ENCODE measurements at regions not wholly inside any gene's neighbourhood (a gene's known extent, or its start where the extent isn't known, plus 50 kb on each side); places are given as distances from the start of the nearest gene placed in this dataset.

DNA sequence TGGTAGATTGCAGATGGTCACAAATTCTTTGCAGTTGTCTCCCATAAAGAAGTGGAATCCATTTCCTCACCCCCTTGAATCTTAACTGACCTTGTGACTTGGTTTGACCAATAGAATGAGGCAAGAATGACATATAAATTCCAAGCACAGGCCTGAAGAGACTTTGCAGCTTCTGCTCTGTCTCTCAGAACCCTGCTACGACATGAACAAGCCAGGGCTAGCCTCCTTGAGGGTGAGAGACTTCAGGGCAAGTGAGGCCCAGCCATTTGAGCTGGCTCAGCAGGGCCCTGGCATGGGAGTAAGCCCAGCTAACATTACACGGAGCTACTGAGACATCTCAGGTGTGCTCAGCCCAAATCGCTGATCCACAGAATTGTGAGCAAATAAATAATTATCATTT, 216.3 kb upstream of the MAN1A1 start:
- no peak for DNase-seq

DNA sequence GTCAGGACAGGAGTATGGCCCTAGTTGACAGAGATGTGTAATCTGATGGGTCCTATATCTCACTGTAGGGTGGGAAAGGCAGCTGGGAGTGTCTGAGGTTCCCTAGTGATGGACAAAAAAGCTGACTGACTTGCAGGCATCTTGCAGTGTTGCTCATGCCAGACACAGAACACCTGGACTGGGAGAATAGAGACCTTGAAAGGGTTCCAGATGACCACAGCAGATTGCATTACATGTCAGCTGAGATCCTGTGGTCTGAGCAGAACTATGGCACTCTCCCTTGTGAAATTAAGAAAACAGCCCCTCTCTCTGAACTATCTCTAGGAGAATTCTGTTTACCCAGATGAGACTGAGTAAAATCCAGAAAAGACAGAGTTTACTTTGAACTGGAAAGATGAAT, 212.6 kb upstream of the MAN1A1 start:
- no peak for DNase-seq

DNA sequence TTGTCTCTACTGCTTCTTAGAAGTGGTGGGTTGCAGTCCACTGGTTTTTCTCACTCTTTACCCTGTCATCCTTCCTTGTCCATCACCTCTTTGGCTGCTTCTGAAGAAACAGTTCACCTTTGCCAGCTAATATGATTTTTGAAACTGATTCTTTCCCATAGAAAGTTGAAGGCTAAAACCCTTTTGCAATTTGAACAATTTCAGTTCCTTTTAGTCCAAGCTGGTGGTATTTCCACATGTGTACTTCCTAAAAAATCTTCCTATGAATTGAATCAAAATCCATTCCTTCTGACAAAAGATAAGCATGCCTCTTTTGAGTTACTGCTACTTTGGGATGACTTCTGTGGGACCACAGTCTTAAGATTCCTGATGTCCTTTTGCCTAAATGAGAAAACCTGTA, 210.0 kb upstream of the MAN1A1 start:
- no peak for DNase-seq

DNA sequence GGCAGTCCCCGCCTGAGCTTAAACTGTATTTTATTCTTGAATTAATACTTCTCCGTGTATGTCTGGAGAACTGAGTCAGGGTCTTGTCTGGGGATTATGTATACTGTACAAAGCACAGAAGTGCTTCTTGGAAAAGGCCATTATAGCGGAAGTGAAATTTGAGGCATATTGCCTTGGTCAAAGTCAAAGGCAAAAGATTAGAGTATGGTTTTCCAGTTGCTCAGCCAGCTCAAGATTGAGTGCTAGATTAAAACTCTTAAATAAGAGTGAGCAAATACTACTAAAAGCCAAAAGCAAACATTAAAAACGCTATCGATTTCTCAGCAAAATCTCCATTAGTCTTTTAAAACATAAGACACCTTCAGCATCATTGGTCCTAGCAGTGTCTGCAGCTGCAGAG, 207.7 kb upstream of the MAN1A1 start:
- no peak for DNase-seq

DNA sequence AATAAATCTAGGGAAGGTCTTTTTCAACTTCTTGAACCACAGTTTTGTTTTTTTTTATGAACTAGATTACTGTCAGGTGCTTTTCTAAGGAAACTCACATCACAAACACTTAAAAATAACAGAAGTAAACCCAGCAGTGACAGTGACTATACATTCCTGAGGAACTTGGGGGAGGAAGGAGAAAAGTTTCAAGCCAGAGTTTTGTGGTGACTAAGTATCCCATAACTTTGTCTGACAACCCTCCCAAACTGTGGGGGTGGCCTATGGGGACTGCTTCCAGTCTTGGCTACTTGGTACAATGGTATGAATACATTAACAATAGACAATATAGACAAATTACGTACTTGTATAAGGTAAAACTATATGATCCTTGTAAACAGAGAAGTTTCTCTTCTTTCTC, 202.5 kb upstream of the MAN1A1 start:
- no peak for DNase-seq

DNA sequence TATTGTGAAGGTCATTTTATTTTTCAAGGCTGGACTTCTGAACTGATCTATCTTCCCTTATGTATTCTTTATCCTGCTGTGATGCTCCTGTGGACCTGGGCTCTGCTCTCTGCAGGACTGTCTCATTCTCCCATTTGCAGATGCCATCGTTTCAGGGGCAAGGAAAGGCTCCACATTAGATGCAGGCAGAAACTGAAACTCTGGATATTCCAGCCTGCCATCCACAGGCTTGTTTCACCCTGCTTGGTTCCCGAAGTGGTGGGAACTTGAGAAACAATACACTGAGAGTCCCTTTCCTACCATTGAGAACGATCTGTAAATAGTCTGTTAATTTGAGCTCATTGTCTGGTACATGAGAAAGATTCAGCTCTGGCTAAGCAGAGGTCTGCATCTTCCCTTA, 197.5 kb upstream of the MAN1A1 start:
- no peak for DNase-seq

DNA sequence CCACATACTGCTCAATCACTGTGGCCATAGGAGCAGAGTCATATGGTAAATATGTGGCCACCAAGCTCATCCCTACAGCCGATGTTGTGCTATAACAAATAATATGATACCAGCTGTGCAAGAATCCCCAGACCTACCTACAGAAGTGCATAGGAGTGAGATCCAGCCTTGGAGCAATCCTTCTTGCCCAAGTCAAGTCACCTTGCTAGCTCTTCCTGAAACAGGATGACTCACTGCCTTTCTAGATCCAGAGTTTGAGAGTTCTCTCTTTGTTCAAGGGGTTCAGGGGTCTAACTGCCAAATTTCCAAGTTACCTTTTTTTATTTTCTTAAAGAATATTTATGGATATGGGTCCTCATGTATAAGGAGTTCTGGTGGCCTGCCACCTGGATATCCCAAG, 195.7 kb upstream of the MAN1A1 start:
- DNase-seq = no peak

DNA sequence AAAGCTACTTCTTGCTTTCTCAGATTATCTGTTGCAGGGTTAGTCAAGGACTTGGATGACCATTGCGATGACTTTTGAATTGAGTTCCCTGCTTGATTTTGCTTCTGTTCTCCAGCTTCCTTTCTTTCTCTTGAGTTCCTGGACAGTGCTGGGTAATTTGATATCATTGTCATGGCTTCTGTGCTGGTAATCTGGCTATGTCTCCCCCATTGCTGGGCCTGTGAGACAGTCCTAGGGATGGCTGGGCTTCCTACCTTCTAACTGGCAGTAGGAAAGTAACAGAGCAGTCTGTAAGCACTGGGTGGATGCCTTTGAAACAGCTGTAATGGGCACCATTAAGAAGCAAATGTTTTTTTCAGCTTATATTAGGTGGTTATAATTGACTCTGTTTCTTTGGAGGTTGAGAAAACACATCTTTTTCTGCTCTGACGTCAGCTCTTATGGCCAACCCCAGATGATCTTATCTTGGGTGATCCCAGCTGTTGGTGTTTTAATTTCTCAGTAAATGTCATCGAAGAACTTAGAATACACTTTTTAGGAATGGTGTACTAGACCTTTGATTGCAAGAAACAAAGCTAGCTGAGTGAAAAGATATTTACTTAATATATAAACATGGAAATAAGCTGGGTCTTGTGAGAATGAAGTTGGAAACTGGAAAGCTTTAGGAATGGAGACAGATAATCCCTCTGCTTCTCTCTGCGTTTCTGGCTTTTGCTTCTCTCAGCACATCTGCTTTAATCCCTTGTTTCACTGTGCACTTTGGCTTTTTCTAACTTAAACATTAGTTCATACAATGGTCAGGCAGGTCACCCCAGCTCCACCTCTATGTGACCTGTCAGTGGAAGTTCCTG, 195.0 kb upstream of the MAN1A1 start:
- no peak for DNase-seq

DNA sequence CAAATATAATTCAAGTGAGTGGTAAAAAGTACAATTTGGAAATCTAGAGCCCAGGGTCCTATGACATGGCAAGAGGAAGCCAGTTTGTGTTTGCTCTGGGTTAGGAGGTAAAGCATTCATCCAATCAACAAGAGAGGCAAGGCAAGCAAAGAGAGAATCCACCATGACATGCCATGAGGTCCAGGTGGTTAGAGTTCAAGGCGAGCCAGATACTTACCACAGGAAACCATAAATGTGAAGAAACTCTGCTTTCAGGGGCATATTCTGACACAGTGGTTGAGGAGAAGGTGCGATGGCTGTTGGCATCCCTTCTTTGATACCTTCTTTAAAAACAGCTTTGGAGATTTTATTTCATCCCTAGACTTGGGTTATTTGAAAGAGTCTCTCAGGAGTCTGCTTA, 193.8 kb upstream of the MAN1A1 start:
- no peak for DNase-seq

DNA sequence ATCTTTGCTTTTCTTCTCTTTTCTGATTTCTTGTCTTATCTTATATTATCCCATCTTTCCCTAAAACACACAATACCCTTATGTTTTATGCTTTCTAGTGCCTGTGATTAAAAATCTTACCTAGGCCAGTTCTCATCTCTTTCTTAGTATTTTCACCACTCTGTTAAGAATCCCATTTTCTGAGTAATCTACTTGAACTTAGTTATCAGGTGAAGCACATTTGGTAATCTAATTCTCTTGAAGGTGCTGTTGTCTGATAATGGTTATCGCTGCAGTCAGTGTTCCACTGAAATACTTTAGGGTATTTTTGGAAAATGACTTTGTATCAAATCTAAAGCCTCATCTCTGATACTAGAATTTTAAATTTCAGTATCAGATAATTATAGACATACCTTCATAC, 192.5 kb upstream of the MAN1A1 start:
- DNase-seq = no peak

DNA sequence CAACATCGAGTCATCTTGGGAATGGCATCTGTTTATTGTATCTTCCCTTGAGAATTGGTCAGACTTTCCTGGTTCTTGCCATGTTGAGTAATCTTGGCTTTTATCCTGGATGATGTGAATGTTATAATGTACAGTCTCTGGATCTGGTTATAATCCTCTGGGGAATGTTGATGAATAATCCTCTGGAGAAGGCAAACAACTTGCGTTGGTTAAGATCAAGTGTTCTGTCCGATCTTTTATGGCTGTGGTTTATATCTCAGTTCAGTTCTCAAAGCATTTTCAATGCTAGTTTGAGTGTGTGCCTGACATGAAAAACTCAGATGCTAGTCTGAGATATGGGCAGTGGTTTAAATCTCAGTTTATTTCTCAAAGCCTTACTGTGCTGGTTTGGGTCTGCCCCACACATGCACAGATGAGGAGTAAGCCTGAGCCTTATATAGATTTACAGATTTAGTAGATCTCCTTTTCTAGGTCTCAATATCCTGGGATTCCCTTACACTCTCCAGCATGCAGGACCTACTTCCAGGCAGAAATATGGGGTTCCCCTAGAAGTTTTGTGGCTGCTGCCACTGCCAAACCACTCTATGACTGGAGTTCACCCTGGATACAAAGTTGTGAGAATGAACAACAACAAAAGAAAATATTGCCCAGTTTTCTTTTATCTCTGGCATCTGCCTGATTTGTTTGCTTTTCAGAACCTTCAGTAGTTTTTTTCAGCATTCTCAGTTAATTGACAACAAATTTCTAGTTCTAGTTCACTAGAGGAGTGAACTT, 191.8 kb upstream of the MAN1A1 start:
- DNase-seq = peak in 1 of 2 experiments; percentile 44

DNA sequence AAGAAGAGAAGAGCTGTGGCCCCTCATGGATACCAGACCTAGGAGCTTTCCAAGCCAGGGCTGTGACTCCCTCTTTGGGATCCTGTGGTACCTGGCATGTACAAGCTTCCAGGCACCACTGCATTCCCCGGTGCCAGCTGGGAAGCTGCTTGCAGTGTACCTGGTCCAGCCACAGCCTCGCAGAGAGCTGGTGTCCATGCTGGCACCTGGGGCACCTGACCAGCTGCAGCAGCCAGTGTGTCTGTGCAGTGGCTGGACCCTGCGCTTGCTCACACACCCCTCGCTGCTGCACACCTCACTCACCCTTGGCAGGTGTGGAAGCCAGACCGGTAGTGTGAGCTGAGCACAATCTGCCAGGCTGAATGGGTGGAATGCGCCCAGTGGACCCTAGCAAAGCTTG, 190.9 kb upstream of the MAN1A1 start:
- DNase-seq = no peak

DNA sequence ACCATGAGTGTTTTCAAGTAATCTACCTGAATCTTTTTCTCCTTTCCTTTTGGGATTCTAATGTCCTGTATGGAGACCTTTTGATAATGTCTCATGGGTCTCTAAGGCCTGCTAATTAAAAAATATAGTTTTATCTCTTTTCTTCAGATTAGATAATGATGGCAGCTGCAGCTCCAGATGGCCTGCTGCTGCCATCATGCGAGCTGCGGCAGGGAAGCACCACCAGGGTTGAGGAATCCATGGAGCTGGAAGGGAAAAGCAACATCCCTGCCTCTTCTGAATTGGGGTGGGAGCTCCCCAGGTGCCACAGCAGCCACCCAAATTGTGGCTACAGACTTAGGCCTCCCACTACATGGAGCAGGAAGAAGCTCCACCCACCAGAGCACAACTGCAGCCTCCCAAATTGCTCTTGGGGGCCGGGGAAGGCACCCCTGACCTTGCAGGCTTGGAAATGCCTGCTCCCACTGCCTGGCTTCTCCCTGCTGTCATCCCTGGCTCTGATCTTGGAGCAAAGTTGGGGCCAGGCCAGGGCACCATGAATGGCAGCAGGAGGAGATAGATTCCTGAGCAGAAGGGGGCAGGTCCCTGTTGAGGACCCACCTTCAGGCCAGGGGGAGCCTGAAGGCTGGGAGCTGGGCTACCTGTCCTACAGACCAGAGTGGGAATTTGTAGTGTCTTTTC, 189.6 kb upstream of the MAN1A1 start:
- DNase-seq = no peak

DNA sequence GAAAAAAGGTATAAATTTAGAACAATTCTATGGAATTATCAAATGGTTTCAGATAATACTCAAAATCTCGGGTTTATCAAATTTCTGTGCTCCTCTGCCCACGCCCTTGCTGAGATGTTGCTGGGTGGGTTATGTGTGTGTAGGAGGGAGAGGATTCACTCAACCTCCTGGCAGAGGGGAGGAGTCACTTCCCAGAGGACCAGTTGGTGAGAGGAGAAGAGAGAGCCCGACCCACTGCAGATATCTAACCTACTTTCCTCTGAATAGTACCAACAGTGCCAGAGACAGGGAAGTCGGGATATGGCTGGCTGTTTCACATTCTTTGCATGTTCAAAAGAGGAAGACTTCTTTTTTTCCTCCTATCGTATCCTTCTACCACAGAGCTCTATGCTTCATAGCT, 187.1 kb upstream of the MAN1A1 start:
- no peak for DNase-seq

DNA sequence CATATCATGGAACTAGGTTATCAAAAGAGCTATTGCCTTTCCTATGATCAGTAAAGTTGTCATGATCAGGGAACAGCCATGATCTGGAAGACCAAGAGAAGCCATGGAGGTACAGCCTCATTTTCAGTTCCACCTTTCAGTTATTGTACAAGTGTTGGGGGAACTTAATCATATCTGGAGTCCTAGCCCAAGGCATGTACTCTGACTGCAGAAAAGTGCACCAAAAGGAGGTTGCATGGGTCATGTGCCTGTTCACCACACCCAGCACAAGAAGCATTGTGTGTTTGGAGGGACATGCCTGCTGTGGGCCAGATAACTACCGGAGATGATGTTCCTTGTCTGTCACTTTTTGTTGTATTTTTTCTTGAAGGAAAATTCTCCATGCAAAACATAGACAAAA, 185.8 kb upstream of the MAN1A1 start:
- DNase-seq = no peak

DNA sequence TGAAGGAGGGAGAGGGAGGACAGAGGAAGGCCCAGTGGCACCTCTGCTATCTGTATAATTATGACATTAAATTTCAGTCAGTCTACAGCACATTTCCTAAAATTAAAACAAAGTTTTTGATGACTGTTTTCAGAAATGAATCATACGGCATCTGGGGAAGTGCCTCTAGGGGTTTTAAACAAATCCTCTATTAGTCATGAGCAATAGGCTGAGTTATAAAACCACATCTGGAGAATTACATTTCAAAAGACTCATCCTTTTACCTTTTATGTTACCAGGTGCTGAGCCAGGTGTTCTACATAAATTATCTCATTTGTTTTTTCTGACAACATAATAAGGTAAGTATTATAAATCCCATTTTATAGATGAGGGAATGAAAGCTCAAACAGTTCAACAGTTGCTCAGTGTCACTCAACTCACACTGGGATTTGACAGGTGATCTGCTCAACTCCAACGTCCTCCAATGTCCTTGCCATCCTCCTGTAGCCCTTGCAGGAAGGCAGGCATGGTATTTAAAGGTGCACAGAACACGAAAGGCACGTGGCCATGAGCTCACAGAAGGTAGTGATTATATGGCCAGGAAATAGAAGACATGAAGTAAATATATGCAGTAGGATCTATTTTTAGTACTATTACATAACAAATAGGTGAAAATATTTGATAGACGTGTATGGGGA, 184.2 kb upstream of the MAN1A1 start:
- no peak for DNase-seq

DNA sequence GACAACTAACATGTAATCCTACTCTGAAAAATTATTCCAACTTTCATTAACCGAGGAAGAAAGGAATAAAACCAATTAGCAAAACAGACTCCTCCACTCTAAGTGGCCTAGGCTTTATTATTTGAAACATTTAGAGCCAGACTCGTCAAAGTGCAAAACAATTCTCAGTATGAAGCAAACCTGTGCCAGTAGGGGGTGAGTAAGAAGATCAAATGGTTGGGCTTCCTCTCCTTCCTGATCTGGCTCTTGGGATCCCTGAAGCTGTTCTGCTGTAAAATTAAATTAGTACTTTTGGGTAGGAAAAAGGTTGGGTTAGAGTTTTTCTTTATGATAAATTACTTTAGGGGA, 177.6 kb upstream of the MAN1A1 start:
- no peak for DNase-seq

DNA sequence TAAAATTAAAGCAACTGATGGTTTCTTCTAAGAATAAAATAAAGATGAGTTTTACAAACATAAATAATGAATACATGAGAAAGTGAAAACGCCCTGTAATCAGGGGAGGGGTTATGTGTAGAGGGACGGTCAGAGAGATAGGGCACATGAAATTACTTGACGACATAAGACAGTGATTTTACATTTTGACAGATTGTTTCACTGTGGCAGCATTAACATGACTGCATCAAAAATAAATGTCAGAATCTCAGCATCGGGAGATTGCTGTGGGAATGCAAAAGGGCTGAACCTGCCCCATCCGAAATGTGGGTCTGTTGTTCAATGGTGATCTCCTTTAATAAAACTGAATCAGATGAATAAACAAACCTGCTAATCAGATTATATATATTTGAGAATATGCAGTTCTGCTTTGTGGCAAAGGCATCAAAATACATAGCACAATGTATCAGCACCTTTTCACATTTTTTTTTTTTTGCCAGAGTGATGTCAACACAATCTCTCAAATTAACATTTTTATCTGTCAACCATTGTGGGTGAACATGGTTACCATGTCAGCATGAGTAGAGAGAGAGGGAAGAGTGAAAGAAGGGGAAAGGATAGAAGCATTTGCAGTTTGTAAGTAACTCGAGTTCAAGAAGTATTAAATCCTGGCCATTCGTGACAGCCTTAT, 177.1 kb upstream of the MAN1A1 start:
- no peak for DNase-seq

DNA sequence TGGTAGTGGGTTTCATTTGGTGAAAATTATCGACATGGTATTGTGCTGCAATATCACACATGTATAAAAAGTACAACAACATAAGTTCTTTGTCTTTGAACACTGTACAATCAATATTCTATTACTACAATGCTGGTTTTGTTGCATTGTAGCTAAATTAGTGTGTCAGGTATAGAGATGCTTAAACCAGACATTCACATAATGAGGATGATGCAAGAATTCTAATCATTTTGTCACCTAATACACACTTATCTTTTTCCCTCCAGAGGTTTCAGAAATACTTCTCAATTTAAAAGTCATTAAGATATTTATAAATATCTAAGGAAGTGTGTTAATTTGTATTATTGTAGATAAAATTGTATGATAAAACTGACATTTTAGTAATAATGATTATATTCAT, 174.8 kb upstream of the MAN1A1 start:
- DNase-seq = no peak

DNA sequence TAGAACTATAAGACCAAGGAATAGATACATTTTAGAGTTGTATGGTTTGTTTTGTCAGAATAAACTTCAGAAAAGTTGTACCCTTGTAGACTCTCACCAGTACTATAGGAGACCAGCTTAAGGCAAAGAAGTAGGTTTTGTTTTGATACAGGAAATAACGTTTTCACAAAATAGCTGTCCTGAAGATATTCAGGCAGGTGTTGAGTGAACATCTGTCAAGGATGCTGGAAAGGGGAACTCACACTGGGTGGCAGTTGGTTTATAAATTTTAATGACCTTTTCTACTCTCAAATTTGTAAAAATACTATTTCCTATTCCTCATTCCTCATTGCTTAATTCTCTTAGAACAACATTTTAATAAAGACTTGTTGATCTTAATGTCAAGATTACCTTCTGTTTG, 174.0 kb upstream of the MAN1A1 start:
- no peak for DNase-seq

DNA sequence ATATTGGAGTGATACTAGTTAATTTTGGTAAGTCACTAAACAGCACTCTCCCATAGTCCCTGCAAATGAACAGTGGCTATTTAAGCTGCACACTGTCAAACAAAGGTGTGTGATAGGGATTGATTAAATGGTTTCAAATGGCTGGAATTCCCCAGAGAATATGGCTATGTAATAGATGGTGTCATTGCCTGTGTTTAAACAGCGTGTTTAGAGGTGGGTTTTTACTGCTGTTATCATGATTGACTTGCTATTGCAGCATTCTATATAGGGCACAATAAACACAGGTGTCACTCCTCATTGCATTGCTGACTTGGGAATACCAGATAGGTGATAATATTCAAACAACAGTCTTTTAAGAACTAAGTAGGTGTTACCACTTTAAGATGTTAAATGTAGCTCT, 171.7 kb upstream of the MAN1A1 start:
- no peak for DNase-seq

DNA sequence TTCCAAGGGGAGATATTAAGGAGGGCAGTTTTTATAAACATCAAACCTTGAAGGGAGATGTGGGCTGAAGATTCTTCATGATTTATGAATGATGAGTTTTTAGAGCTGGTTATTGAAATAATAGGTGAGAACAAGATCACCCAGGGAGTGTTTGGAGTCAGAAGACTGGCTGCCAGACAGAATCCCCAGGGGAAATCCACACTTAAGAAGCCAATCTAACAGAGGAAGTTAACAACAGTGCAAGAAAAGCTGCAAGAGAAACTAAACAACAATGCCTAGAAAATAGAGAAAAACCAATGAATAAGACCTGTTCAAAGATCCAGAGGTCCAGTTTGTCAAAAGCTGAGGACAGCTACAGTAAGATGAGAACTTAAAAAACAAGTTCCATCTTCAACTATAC, 167.9 kb upstream of the MAN1A1 start:
- DNase-seq = no peak

DNA sequence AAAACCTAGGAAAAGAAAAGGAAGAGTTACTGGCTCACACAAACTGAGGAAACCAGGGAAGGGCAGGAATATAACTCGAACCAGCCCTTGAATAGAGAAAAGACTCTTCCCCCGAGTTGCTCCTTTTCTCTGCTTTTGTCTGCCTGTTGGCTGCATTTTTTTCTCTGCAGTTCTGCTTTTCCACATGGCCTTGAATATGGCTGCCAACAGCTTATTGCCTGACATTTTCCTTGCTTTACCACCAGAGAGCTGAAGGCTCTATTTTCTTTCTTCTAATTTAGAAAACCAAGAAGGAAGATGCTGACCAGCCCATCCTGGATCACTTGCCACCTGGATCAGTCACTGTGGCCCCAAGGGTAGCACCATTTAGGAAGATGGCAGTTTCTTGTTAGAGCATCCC, 164.8 kb upstream of the MAN1A1 start:
- no peak for DNase-seq

Data from NCI-H446 (cell line).